Esophagus muscularis mucosa (tissue), 4 donors: ENCODE measurements at regions not wholly inside any gene's neighbourhood (a gene's known extent, or its start where the extent isn't known, plus 50 kb on each side); places are given as distances from the start of the nearest gene placed in this dataset.

Source experiments
- CTCF ChIP-seq, 3 experiments: fragments of 200-600 bp in 2 of 3; fragments of 450-650 bp in 1 of 3; sonication (generic) in 2 of 3; IDR thresholded peaks; one replicate each; pipeline ENCODE4 v1.5.1; 2017 to 2019; ENCODE audit warnings: antibody characterized with exemption in 3 of 3, mild to moderate bottlenecking in 2 of 3, moderate library complexity in 1 of 3
- EP300 ChIP-seq: sonication (generic); formaldehyde crosslinking; IDR thresholded peaks from one replicate; pipeline ENCODE4 v1.6.1; 2017; ENCODE audit warnings: antibody characterized with exemption
- POLR2A ChIP-seq: fragments of 450-650 bp; IDR thresholded peaks from one replicate; pipeline ENCODE4 v1.6.1; 2017; ENCODE audit warnings: antibody characterized with exemption, moderate library complexity, mild to moderate bottlenecking, low read depth
- POLR2AphosphoS5 ChIP-seq, 2 donors: sonication (generic); formaldehyde crosslinking; IDR thresholded peaks; one replicate each; pipeline ENCODE4 v1.6.1; 2017; ENCODE audit warnings: antibody characterized with exemption in 2 of 2

- TF ChIP-seq CTCF (IDR thresholded peaks at IDR 0.05): no peak
- no peak for TF ChIP-seq EP300
- no peak for TF ChIP-seq POLR2AphosphoS5 (IDR thresholded peaks at IDR 0.05)
- no peak for TF ChIP-seq POLR2A
These were observed 158.4 kb upstream of the PIK3R1 start for GRCh38 chr5:68057191-68057590.
